ENCODE measurements at regions not wholly inside any gene's neighbourhood (a gene's known extent, or its start where the extent isn't known, plus 50 kb on each side); places are given as distances from the start of the nearest gene placed in this dataset.
A peak's percentile ranks its signal among the peaks of the same experiment; 100 is the strongest.

GRCh38 chr3:177599326-177599725 is 402.0 kb upstream of the TBL1XR1 start:
- DNase-seq (ENCODE audit: low spot score), result no peak

GRCh38 chr3:177599837-177600236 is 402.6 kb upstream of the TBL1XR1 start:
- no peak for DNase-seq (ENCODE audit: low spot score)

- DNase-seq (ENCODE audit: low spot score), result no peak
Observed at GRCh38 chr3:177600411-177600810, 403.1 kb upstream of the TBL1XR1 start.

- no peak for DNase-seq (ENCODE audit: low spot score)
Observed at GRCh38 chr3:177601152-177601551, 403.9 kb upstream of the TBL1XR1 start.

GRCh38 chr3:177602601-177603147 is 405.4 kb upstream of the TBL1XR1 start:
- no peak for DNase-seq (ENCODE audit: low spot score)

- no peak for DNase-seq (ENCODE audit: low spot score)
Observed at GRCh38 chr3:177603148-177603603, 405.9 kb upstream of the TBL1XR1 start.

GRCh38 chr3:177604181-177604580 is 406.9 kb upstream of the TBL1XR1 start:
- no peak for DNase-seq (ENCODE audit: low spot score)

GRCh38 chr3:177606891-177607290 is 409.6 kb upstream of the TBL1XR1 start:
- no peak for DNase-seq (ENCODE audit: low spot score)

GRCh38 chr3:177607589-177607988 is 410.3 kb upstream of the TBL1XR1 start:
- DNase-seq (ENCODE audit: low spot score), result no peak

- DNase-seq (ENCODE audit: low spot score), result no peak
Observed at GRCh38 chr3:177608443-177608842, 411.2 kb upstream of the TBL1XR1 start.

GRCh38 chr3:177609613-177610012 is 412.3 kb upstream of the TBL1XR1 start:
- DNase-seq (ENCODE audit: low spot score), result no peak

- DNase-seq (ENCODE audit: low spot score), result no peak
Observed at GRCh38 chr3:177610262-177610661, 413.0 kb upstream of the TBL1XR1 start.

GRCh38 chr3:177610686-177611633 is 413.7 kb upstream of the TBL1XR1 start:
- DNase-seq (ENCODE audit: low spot score), result no peak

- DNase-seq (ENCODE audit: low spot score), result no peak
Observed at GRCh38 chr3:177611752-177612334, 414.6 kb upstream of the TBL1XR1 start.

GRCh38 chr3:177613901-177614300 is 416.6 kb upstream of the TBL1XR1 start:
- DNase-seq (ENCODE audit: low spot score), result no peak

- DNase-seq (ENCODE audit: low spot score), result peak; percentile 47
Observed at GRCh38 chr3:177615015-177615414, 417.7 kb upstream of the TBL1XR1 start.

GRCh38 chr3:177618873-177619733 is 421.8 kb upstream of the TBL1XR1 start:
- peak; percentile 52 for DNase-seq (ENCODE audit: low spot score)

GRCh38 chr3:177620073-177620472 is 422.8 kb upstream of the TBL1XR1 start:
- DNase-seq (ENCODE audit: low spot score), result no peak

- no peak for DNase-seq (ENCODE audit: low spot score)
Observed at GRCh38 chr3:177622520-177622919, 425.2 kb upstream of the TBL1XR1 start.

- DNase-seq (ENCODE audit: low spot score), result no peak
Observed at GRCh38 chr3:177622982-177623617, 425.8 kb upstream of the TBL1XR1 start.

All from AG20443 (cell line).